Panc1 (cell line): ENCODE measurements at regions not wholly inside any gene's neighbourhood (a gene's known extent, or its start where the extent isn't known, plus 50 kb on each side); places are given as distances from the start of the nearest gene placed in this dataset.

Experiments
- ATAC-seq: fragments of 200-7000 bp; cut with Tn5 transposase; 2 replicates; pipeline ENCODE4 v1.9.1; 2020; ENCODE audit warnings: mild to moderate bottlenecking, moderate library complexity
- BruUV-seq: library from RNA; stranded (reverse); fragments of 400-500 nt; replicated peaks from 2 replicates; lab custom pipeline; 2021; lab: Mats Ljungman, UMichigan
- CTCF ChIA-PET: fragments of 300-600 bp; sonication (Branson Sonifier 250); formaldehyde crosslinking; loops from one replicate; lab custom pipeline; 2022; ENCODE audit warnings: antibody characterized with exemption; lab: Charles Lee
- POLR2A ChIA-PET: fragments of 300-600 bp; sonication (Branson Sonifier 250); formaldehyde crosslinking; loops from one replicate; lab custom pipeline; 2022; ENCODE audit warnings: antibody characterized with exemption; lab: Charles Lee
- DNase-seq: peaks from one replicate; pipeline ENCODE4 v3.0.0-alpha.2; 2010; ENCODE audit warnings: low read depth, low spot score
- H3K27ac ChIP-seq: 2 replicates; pipeline ENCODE4 v1.5.1; 2011; ENCODE audit warnings: mild to moderate bottlenecking, low read length, inconsistent platforms
- H3K27me3 ChIP-seq: fragments of 200-500 bp; sonication (Bioruptor generic); 2 replicates; pipeline ENCODE4 v1.6.0; 2014; ENCODE audit warnings: low read length, inconsistent platforms; ENCODE audit not compliant: control insufficient read depth, insufficient read depth
- H3K36me3 ChIP-seq: fragments of 200-500 bp; sonication (Bioruptor generic); 2 replicates; pipeline ENCODE4 v1.5.1; 2014; ENCODE audit warnings: inconsistent platforms, mild to moderate bottlenecking, low read length, moderate library complexity; ENCODE audit not compliant: control insufficient read depth, insufficient read depth
- H3K4me1 ChIP-seq: 2 replicates; pipeline ENCODE4 v1.5.1; 2011; ENCODE audit warnings: inconsistent platforms, mild to moderate bottlenecking, low read length, moderate library complexity; ENCODE audit not compliant: control insufficient read depth, insufficient read depth
- H3K4me3 ChIP-seq, 2 experiments: 2 replicates each; pipeline ENCODE4 v1.5.1; 2011 to 2012; ENCODE audit warnings: low read depth in 2 of 2, low read length in 2 of 2, mild to moderate bottlenecking in 2 of 2, inconsistent platforms in 1 of 2, moderate library complexity in 1 of 2
- H3K9me3 ChIP-seq: fragments of 200-500 bp; sonication (Bioruptor generic); 2 replicates; pipeline ENCODE4 v1.5.1; 2014; ENCODE audit warnings: low read depth, mild to moderate bottlenecking, inconsistent platforms, low read length, moderate library complexity; ENCODE audit not compliant: control insufficient read depth, insufficient read depth
- CTCF ChIP-seq: fragments of 450-650 bp; IDR thresholded peaks from 2 replicates; pipeline ENCODE4 v1.5.1; 2017; ENCODE audit warnings: mild to moderate bottlenecking
- POLR2AphosphoS5 ChIP-seq: IDR thresholded peaks from 2 replicates; pipeline ENCODE4 v1.6.1; 2012; ENCODE audit warnings: mild to moderate bottlenecking, low read depth, low read length, moderate library complexity
- REST ChIP-seq, 2 experiments: IDR thresholded peaks; 2 replicates each; pipeline ENCODE4 v1.6.1; 2011 to 2012; ENCODE audit warnings: low read depth in 2 of 2, control low read depth in 1 of 2, low read length in 1 of 2, mild to moderate bottlenecking in 1 of 2, moderate library complexity in 1 of 2; ENCODE audit not compliant: insufficient read depth in 1 of 2
- SIN3A ChIP-seq: IDR thresholded peaks from 2 replicates; pipeline ENCODE4 v1.6.1; 2012; ENCODE audit warnings: low read depth, mild to moderate bottlenecking, low read length, moderate library complexity, borderline replicate concordance; ENCODE audit not compliant: insufficient read depth
- TCF7L2 ChIP-seq: IDR thresholded peaks from 2 replicates; pipeline ENCODE4 v1.6.1; 2011; ENCODE audit warnings: mild to moderate bottlenecking, low read depth, low read length, inconsistent platforms
- in situ Hi-C: cut with HindIII; loops from 2 replicates; pipeline ENCODE4 v1.10.0; 2016; ENCODE audit warnings: low sequenced_read_pairs, low pct_unique_long_range_greater_than_20kb
- intact Hi-C: fragments of 100-400 bp; cut with micrococcal nuclease; formaldehyde crosslinking; loops from one replicate; pipeline ENCODE4 v1.10.0; 2022; ENCODE audit not compliant: unreplicated experiment

- in situ Hi-C loops (no loop called here), intact Hi-C loops (loop anchor here (5.0 kb wide), 1 partner anchor 36 kb away; no protein-coding TSS in a partner anchor)
- no peak overlapping the region for H3K4me3 ChIP-seq
- H3K4me1 ChIP-seq: no peaks in the 10 kb centered on the region
- no peaks in the 10 kb centered on the region for H3K36me3 ChIP-seq
- no peak for TF ChIP-seq REST (IDR thresholded peaks at IDR 0.05; ENCODE audit: insufficient read depth in 1 of 2, low read depth in 2 of 2, low read length in 1 of 2)
- no peaks in the 10 kb centered on the region; the same call in 1 of the 2 replicates for H3K27me3 ChIP-seq
- DNase-seq (peak; percentile 7), ATAC-seq (peak; percentile 51)
- CTCF ChIA-PET: no interaction called here
- no peaks in the 10 kb centered on the region for H3K9me3 ChIP-seq
- POLR2A ChIA-PET: no interaction called here
- no peak overlapping the region for H3K27ac ChIP-seq
- no TSS peak for BruUV-seq
These were observed 327.0 kb upstream of the RORA start for GRCh38 chr15:61556037-61556648.

GRCh38 chr15:61549727-61550126 is 320.6 kb upstream of the RORA start:
- in situ Hi-C loops (no loop called here), intact Hi-C loops (no loop called here)
- POLR2A ChIA-PET: no interaction called here
- BruUV-seq: no TSS peak
- no peaks in the 10 kb centered on the region for H3K4me1 ChIP-seq
- ATAC-seq: no peak
- H3K36me3 ChIP-seq: no peaks in the 10 kb centered on the region
- H3K27me3 ChIP-seq: no peaks in the 10 kb centered on the region
- no peak overlapping the region for H3K27ac ChIP-seq
- TF ChIP-seq SIN3A (no peak), TCF7L2 (no peak), CTCF (no peak), REST (IDR thresholded peaks at IDR 0.05; ENCODE audit: insufficient read depth in 1 of 2, low read depth in 2 of 2, low read length in 1 of 2) (no peak), POLR2AphosphoS5 (no peak)
- no peaks in the 10 kb centered on the region for H3K9me3 ChIP-seq
- CTCF ChIA-PET: no interaction called here
- no peak for DNase-seq
- H3K4me3 ChIP-seq: no peak overlapping the region
